Limb (tissue), 2 donors: ENCODE measurements at regions not wholly inside any gene's neighbourhood (a gene's known extent, or its start where the extent isn't known, plus 50 kb on each side); places are given as distances from the start of the nearest gene placed in this dataset.
"Not testable (repeated sequence)": the region's sequence is repeated elsewhere in the genome, so short reads cannot be mapped to it uniquely, and the experiment has no call there.

Experiments used
- DNase-seq, 2 donors: peaks; one replicate each; pipeline ENCODE4 v3.0.0-alpha.2; 2016; ENCODE audit errors: extremely low spot score in 2 of 2

DNA sequence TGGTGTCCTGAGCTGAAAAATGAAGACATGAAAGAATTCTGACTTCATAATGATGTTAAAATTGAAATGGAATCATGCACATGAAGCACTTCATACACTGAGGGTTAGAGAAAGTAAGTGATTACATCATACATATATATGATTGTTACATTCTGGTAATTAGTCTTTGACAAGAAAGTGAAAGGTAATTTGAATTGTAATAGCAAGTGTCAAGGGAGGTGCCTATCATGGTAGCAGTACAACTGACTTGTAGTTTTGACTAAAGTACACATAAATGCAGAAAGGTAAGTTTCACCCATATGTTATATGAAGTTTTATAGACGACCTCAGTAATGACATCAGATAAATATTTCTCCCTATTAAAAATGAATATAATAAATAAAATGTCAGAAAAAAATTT is 1325.0 kb upstream of the GOT2 start:
- DNase-seq, result no peak

GRCh38 chr16:60041671-60042070 is 1307.6 kb upstream of the GOT2 start:
- no peak for DNase-seq

GRCh38 chr16:60031740-60032139 is 1297.6 kb upstream of the GOT2 start:
- no peak for DNase-seq

- DNase-seq, result no peak
Observed at GRCh38 chr16:60027351-60027750, 1293.2 kb upstream of the GOT2 start.

- DNase-seq, result no peak
Observed at GRCh38 chr16:60013076-60013475, 1279.0 kb upstream of the GOT2 start.

DNA sequence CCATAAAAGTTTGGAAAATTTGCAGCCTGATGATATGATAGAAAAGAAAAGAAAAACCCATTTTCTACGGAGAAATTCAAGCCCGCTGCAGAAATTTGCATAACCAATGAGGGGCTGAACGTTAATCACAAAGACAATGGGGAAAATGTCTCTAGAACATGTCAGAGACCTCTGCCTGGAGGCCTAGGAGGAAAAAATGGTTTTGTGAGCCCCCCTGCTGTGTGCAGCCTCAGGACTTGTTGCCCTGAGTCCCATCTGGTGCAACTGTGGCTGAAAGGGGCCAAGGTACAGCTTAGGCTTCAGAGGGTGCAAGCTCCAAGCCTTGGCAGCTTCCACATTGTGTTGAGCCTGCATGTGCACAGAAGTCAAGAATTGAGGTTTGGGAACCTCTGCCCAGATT is 1267.4 kb upstream of the GOT2 start:
- DNase-seq, result no peak

GRCh38 chr16:59997706-59998105 is 1263.6 kb upstream of the GOT2 start:
- no peak for DNase-seq

GRCh38 chr16:59993101-59993500 is 1259.0 kb upstream of the GOT2 start:
- no peak for DNase-seq

DNA sequence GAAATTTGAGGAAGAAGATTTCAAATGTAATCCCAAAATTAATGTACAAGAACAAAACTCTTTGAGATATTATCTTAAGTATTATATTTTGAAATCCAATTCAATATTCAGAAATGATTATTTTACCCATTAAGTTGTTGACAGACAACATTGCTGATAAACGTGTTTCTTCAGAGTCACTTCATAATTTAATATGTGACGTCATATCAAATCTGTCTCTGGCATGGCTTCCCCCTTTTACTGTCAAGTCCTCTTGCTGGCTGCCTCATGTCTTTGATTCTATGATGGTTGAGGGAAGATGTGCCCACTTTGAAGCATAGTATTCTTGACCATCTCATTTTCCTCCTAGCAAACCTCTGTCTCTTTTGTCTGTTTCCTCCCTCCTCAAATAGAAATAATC is 1257.1 kb upstream of the GOT2 start:
- DNase-seq, result no peak

DNA sequence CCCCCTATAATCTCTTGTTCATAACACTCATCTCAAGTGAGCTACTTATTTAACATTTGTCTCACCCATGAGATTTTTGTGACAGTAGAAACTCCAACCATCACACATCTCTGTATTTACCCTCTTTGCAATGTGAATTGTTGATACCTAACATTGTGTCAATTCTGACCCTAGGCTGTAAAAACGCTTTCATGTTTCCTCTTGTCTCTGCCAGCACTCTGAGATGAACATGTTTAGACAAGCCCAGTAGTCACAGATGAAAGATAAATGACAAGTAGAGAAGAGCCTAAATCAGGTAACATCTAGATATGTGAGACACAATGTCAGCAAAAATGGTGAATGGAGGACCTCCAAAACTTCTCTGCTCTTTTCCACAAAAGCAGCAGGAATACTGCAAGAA is 1254.5 kb upstream of the GOT2 start:
- DNase-seq, result no peak

DNA sequence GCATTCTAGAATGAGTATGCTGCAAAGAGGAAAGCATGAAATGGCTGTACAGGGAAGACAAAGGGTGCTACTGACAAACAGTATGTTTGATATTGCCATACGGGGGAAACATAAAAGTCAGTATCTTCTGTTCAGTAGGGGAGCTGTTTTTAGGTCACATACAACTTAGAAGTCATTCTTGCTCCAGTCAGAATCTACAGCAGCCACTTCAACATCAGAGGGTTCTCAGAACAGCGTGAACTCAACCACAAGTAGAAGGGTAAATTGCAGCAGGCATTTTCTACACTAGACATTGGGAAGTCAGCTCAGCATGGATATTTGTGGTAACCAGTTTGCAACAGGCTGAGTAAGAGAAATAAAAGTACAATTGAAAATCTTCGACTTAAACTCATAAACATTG is 1241.8 kb upstream of the GOT2 start:
- DNase-seq, result no peak

DNA sequence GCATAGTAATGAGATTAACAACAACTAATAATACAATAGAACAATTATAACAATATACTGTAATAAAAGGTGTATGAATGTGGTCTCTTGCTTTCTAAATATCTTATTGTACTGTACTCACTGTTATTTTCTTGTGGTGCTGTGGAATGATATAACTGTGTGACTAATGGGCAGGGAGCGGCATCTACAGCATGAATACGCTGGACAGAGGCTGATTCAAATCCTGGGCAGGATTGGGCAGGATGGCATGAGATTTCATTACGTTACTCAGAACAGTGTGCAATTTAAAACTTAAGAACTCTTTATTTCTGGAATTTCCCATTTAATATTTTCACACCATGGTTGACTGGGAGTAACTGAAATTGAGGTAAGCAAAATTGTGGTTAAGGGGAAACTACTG is 1239.8 kb upstream of the GOT2 start:
- no peak for DNase-seq

DNA sequence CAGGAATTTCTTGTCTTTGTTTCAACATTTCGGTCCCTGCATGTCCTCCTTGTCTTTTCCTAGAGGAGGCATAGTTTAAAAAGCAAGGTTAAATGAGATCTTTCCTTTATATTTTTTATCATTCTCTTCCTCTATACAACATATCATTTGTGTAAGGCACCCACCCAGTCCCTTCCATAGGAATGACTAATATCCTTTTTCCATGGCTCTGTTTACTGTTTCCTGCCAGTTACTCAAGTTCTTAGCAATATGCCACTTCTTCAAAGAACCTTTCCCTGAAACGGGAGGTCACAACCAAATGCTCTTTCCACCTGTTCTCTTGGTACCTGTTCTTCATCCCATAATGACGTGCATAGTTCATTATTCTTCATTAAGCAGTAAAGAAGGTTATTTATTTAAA is 1237.1 kb upstream of the GOT2 start:
- DNase-seq, result no peak

DNA sequence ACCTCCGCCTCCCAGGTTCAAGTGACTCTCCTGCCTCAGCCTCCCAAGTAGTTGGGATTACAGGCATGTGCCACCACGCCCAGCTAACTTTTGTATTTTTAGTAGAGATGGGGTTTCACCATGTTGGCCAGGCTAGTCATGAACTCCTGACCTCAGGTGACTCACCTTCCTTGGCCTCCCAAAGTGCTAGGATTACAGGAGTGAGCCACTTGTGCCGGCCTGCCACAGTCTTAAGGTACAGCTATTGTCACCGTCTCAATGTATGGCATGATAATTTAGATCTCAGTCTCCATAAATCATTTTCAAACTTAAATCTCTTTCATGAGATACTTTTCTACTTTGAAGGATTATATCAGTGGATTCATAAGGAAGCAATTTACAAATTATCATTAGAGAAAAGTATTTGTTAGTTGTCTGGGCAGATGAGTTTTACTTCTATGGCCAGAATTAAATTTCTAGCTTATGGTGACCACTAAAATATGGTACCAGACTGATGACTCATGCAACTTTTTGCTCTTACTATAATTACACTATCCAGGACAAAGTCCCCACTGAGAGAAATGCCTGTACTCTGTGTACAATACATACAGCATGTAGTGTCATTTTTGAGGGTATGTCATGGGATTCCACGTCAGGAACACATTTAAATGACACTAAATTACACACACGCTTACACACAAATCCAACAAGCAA is 1230.3 kb upstream of the GOT2 start:
- DNase-seq, result no peak

DNA sequence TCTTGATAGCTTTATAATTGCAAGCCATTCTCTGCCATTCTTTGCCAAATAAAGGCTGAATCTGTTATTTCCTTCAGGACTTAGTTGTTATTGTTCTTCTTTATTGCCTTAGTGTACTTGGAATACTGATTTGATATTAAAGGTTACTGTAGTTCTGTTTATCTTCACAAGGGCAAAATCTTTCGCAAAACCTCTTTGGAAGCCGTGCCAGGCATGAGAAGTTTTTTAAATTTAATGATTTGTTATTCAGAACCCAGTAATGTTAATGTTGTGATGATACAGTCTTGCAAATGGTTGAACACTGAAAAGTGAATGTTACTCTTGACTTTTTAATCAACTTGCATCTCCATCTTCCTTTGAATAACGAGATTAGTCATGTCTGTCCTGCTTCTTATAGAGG is 1225.2 kb upstream of the GOT2 start:
- no peak for DNase-seq

GRCh38 chr16:59950431-59950830 is 1216.3 kb upstream of the GOT2 start:
- no peak for DNase-seq

DNA sequence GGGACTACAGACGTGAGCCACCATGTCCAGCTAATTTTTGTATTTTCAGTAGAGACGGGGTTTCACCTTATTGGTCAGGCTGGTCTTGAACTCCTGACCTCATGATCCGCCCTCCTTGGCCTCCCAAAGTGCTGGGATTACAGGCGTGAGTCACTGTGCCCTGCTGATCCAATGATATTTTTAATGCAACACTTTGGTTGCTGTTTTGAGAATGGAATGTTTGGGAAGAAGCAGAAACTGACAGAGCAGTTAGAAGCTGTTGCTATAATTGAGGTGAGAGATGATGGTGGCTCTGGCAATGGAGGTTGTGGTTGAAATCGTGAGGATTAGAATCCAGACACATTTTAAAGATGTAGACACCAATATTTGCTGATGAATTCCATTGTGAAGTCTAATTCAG is 1209.9 kb upstream of the GOT2 start:
- not testable (repeated sequence) for DNase-seq

DNA sequence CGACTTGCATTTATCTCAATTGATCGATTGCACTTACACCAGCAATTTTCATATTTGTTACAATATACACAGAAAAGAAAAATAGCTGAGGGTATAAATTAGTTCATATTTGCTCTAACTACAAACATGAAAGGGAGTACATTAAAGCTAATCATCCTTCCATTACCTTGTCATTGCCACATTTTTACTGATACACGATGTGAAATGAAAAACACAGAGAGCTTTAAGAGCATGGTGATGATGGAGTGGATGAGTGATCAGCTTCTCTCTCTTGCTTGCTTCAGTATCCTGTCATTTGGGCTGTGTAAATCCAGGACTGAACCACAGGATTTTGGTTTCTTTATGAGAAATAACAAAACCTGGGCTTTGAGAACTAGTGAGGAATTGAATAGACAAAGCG is 1207.5 kb upstream of the GOT2 start:
- no peak for DNase-seq

DNA sequence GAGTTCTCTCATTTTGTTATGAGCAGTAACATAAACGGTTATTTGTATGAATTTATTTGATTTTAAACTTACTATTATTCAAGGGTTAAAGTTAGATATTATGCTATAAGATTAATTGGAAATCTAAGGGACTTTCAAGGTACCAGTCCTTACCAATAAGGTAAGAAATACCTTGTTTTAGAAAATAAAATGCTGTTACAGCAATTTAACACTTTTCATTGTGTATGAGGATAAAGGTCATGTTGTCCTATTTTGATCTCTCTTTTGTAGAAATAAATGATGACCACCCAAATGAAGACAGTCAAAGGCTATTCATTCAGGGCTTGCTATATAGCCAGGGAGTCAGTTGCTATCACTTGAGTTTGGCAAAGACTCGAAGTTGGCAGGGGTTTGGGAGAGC is 1185.9 kb upstream of the GOT2 start:
- DNase-seq, result no peak

- DNase-seq, result no peak
Observed at GRCh38 chr16:59913666-59914065, 1179.5 kb upstream of the GOT2 start.

- DNase-seq, result no peak
Observed at GRCh38 chr16:59909262-59909661, 1175.1 kb upstream of the GOT2 start.

DNA sequence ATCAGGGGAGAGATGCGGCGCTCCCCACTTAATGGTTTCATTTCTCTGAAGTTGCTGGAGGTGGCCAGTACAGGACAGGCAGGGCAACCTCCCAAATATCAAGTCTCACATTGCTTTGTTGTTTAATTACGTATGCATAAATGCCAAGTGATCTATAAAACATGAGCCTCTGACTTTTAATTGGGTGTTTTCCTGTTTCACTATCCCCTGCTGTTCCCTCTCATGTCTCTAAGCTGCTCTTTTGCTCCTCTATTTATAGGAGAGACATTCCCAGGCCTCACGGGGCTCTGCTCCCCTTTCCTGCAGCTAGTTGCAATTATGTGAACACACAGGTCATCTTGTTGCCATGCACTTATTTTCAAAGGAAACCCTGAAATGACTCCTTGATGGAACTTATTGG is 1173.5 kb upstream of the GOT2 start:
- no peak for DNase-seq

- no peak for DNase-seq
Observed at GRCh38 chr16:59905606-59906005, 1171.5 kb upstream of the GOT2 start.

DNA sequence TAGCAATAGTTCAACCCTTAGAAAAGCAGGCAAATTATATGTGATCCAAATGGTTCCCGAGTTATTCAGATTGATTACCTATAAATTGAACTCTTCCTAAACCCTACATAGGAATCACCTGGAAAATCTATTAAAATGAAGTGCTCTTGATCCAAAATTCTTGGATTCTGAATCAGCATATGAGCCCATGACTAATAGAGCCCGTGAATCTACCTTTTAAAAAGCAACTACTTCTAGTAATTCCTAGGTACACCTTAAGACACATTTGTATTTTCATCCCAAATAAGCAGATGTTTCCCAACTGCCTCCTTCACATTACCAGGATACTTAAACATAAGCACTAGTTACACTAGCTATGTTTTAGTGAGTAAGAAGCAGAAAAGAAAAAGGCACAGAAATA is 1171.0 kb upstream of the GOT2 start:
- DNase-seq, result peak in 1 of 2 donors; percentile 25
